H1 (cell line): ENCODE measurements at regions not wholly inside any gene's neighbourhood (a gene's known extent, or its start where the extent isn't known, plus 50 kb on each side); places are given as distances from the start of the nearest gene placed in this dataset.

Experiments
- CHD2 ChIP-seq: IDR thresholded peaks from 2 replicates; pipeline ENCODE4 v1.6.1; 2012; ENCODE audit warnings: low read length, improper control_type of control experiment
- CHD7 ChIP-seq: fragments of 300-600 bp; sonication (generic); IDR thresholded peaks from 2 replicates; pipeline ENCODE4 v1.7.1; 2012; ENCODE audit warnings: low read length, moderate library complexity, mild to moderate bottlenecking, inconsistent platforms; ENCODE audit not compliant: insufficient replicate concordance
- GABPA ChIP-seq: IDR thresholded peaks from 2 replicates; pipeline ENCODE4 v1.6.1; 2011; ENCODE audit warnings: mild to moderate bottlenecking, low read length, moderate library complexity, borderline replicate concordance; ENCODE audit not compliant: insufficient read depth
- KDM4A ChIP-seq: IDR thresholded peaks from one replicate; pipeline ENCODE4 v1.7.1; 2012; ENCODE audit warnings: low read depth, mild to moderate bottlenecking, moderate library complexity, low read length, inconsistent platforms; ENCODE audit not compliant: severe bottlenecking
- SIX5 ChIP-seq: IDR thresholded peaks from 2 replicates; pipeline ENCODE4 v1.6.1; 2011; ENCODE audit warnings: mild to moderate bottlenecking, low read depth, low read length
- YY1 ChIP-seq: IDR thresholded peaks from 2 replicates; pipeline ENCODE4 v1.6.1; 2011; ENCODE audit warnings: low read depth, mild to moderate bottlenecking, low read length

GRCh38 chr21:28378026-28378425 lies 614.7 kb downstream of the LTN1 start (continued):
- TF ChIP-seq CHD7 (no peak), CHD2 (no peak), SIX5 (no peak), YY1 (no peak), GABPA (no peak), KDM4A (no peak)
